HG02763 (cell line): ENCODE measurements at regions not wholly inside any gene's neighbourhood (a gene's known extent, or its start where the extent isn't known, plus 50 kb on each side); places are given as distances from the start of the nearest gene placed in this dataset.
"Not testable (repeated sequence)": the region's sequence is repeated elsewhere in the genome, so short reads cannot be mapped to it uniquely, and the experiment has no call there.

Experiments used
- ATAC-seq: cut with Tn5 transposase; IDR thresholded peaks from one replicate; pipeline ENCODE4 v1.9.1; 2021; ENCODE audit warnings: mild to moderate bottlenecking, moderate library complexity; ENCODE audit not compliant: unreplicated experiment

GRCh38 chr16:65754820-65755691 lies 611.4 kb upstream of the CDH5 start:
- ATAC-seq, result no peak

GRCh38 chr16:65752522-65752844 lies 614.0 kb upstream of the CDH5 start:
- ATAC-seq, result no peak

DNA sequence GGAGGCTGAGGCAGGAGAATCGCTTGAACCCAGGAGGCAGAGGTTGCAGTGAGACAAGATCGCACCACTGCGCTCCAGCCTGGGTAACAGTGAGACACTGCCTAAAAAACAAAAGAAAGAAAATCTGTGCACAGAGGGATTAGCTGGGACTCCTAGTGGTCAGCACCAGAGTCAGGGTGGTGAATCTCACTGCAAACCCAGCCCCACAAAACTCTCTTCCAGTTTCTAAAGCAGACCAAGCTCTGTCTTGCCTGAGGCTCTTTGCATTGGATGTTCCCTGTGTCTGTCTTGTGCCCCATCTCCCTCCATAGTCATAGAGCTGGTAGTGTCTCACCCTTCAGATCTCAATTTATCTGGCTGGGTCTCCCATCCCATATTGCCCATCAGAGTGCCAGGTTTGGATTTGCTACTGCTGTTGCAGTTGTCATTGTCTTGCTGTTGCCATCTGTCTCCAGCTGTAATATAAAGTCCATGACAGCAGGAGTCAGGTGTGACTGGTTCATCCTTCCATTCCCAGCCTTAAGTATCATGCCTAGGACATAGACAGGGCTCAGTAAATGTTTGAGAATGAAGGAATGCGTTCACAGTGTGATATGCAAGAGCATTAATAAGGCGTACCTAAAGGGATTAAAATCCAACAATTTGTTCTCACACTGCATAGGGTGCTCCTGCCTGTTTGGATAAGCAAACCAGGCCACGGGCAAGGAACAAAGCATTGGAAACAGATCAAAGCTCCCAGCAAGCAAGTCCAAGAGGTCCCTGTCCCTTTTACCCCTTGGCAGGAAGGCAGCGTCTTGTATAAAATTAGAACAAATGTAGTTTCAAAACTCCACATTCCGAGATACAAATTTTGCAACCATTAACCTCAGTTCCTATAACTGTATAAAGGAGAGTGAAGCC lies 614.6 kb upstream of the CDH5 start:
- ATAC-seq, result no peak

GRCh38 chr16:65749506-65749905 lies 617.0 kb upstream of the CDH5 start:
- no peak for ATAC-seq

DNA sequence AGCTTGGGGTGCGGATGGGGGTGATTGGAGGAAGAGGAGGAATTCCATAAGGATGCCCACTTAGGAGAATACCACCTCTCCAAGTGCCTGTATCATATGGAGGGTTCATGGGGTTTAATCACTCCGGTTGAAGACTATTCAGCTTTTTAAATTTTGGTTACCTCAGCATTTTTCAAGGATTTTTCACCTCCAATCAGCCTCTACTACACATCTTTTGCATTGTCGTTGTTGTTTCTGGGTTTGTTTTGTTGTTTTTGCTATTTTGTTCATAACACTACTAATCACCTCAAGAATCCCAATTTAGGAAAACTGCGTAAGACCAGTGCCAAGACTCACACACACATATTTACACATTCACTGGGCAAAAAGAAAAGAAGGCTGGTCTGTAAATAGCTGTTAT lies 619.5 kb upstream of the CDH5 start:
- ATAC-seq, result no peak

DNA sequence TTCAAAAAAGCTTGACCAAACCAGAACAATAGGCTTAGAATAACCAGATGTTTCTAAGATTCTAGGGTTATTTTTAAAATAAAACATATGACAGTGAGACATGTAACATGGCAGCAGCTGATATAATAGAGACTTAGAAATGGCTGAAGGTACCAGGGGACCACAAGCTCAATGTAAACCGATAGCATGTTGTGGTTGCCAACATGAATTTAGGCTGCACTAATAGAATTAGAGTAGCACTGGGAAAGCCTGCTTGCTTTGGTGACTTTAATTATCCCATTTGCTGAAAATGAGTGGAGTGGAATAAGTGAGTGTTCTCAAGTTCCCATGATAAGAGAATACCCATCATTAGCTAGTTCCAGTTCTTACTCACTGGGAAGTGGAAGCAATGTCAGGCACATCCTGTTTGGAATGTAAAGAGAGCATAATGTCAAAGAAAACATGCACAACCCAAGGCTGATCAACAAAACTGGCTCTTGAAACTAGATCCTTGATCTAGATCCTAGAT lies 621.2 kb upstream of the CDH5 start:
- ATAC-seq, result no peak

- no peak for ATAC-seq
These were observed 622.1 kb upstream of the CDH5 start for GRCh38 chr16:65744401-65744800.

DNA sequence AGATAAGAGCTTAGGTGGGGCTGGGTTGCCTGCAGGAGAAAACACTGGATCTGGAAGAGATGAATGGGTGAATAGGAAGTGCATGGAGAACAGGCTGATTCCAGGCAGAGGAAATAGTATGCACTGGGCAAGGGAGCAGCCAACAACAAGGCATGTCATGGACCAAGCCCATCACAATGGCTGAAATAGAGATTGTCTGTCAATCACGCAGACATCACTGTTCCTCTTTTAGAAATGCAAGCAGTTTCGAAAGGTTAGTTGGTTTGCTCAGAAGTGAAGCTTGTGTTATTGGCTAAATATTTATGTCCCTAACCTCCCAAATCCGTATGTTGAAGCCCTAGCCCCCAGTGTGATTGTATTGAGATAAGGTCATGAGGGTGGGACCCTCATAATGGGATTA lies 621.7 kb upstream of the CDH11 start:
- ATAC-seq, result no peak

GRCh38 chr16:65740711-65741110 lies 618.8 kb upstream of the CDH11 start:
- no peak for ATAC-seq

DNA sequence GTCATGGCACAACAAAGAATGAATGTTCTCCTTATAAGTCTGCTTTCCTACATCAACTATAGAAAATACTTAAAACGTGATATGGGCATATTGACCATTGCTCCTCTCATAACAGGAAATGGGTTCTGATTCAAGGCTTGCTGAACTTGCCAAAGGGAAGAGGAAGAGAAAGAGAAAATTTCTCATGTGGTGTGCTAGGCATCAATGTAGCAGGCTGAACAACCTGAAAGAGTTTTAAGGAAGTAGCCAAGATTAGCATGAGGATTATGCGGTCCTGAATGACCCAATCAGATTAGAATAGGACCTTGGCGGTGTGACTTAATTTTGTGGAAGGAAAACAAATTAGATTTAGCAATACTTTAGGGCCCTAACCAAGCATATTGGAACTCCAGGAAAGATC lies 617.7 kb upstream of the CDH11 start:
- no peak for ATAC-seq

DNA sequence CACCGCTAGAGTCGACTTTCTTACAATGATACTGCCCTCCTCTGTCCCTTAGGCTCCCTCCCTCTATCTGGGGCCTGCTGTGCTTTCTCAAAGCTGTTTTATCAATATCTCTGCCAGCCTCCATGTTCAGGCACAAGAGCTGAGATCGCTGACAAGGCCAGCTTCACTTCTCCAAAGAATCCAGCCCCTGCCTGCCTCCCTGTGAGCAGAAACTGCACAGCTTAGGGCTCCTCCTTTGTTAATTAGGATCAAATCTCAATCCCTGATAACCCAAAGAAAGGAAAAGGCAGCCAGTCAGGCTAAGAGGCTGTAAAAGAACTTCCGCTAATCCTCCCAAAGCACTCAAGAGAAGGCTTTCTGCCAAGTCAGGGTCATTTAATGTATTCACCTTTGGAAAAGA lies 616.0 kb upstream of the CDH11 start:
- no peak for ATAC-seq

DNA sequence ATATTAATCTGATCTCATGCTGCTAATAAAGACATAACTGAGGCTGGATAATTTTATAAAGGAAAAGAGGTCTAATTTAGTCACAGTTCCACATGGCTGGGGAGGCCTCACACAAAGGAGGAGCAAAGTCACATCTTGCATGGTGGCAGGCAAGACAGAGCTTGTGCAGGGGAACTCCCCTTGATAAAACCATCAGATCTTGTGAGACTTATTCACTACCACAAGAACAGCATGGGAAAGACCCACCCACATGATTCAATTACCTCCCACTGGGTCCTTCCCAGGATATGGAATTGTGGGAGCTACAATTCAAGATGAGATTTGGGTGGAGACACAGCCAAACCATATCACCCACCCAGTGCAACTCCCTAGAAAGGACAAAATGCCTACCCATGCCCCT lies 613.8 kb upstream of the CDH11 start:
- not testable (repeated sequence) for ATAC-seq

DNA sequence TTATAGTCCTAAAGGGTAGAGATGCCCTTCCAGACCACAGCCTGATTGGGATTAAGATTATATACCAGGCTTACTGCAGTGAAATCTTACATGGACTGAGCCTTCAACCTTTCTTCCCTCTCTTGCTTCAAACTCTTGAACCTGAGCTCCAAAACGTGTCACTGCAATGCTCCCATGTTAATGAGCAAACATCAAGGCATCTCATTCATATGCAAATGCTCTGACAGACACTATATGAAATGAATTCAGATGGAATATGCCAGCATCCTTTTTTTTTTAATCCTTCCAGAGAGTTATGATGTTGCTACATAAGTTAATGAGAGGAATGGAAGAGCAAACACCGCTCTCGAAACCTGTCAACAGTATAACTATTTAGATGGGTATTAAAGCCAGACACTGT lies 611.9 kb upstream of the CDH11 start:
- ATAC-seq, result no peak

DNA sequence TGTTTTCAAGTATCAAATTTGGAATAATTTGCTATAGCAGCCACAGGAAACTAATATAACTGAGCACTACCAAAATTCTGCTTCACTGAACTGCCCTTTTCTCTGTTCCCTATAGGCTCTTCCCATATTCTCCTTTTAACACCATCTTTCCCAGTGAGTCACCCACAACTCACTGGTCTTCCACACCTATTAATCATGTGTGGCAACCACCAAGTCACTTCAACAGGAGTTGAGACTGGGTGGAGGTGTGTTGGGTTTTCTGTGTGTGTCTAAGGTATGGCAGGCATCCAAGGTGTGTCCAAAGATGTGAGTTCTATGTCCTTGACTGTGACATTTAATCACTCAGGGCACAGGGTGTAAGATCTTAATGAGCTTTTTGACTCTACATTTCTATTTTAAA lies 610.0 kb upstream of the CDH11 start:
- no peak for ATAC-seq

DNA sequence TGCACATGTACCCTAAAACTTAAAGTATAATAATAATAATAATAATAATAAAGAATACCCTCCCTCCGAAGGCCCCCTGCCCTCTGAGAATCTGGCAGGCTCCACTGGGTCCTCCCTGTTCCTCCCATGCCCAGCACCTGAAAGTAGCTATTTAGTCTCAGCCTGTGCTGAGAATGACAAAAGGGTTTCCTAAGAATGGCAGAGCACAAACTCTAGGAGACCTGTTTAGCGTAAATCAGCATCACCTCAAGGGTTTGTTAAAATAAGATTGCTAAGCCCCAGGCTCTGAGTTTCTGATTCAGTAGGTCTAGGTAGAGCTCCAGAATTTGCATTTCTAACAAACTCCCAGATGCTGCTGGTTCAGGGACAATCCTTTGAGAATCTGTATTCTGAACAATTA lies 606.8 kb upstream of the CDH11 start:
- ATAC-seq, result no peak

GRCh38 chr16:65728167-65728566 lies 606.3 kb upstream of the CDH11 start:
- ATAC-seq, result no peak

DNA sequence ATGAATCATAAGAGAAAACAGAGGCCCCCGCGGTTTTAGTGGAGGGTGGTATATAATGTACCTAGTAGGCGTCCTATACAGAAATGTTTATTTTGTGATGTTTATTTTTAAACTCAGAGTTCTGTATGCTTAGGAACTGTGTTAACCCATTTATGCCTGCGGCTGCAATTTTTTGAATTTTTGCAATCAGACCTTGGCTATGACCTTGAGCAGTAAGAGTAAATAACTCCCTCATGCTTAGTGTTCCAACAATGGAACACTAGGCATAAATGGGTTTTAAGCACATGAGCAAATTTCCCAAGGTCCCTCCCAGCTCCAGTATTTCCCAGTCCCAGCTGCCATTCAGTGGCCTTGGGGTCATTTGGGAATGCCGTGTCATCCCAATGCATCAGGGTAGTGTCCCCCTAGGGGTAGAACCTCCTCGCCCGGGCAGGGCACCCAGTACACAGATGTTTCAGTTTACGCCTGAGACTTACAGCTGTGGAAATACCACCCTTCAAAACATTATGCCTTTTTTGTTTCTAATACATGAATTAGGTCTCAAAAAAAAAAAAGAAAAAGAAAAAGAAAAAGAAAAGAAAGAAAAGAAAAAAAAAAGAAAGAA lies 605.8 kb upstream of the CDH11 start:
- no peak for ATAC-seq

- no peak for ATAC-seq
These were observed 603.4 kb upstream of the CDH11 start for GRCh38 chr16:65725156-65725845.

DNA sequence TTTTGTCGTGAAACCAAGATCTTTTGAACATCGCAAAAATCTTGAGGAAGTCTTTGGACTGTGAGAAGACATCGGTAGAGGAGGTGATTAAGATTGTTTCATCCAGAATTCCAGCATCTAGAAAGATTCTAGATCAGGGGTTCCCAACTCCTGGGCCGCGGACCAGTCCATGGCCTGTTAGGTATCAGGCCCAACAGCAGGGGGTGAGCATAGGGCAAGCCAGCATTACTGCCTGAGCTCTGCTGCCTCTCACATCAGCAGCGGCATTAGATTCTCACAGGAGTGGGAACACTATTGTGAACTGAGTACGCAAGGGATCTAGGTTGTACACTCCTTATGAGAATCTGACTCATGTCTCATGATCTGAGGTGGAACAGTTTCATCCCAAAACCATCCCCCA lies 600.6 kb upstream of the CDH11 start:
- ATAC-seq, result no peak

- no peak for ATAC-seq
These were observed 596.0 kb upstream of the CDH11 start for GRCh38 chr16:65717846-65718245.
